Natural killer cell (primary cell): ENCODE measurements at regions not wholly inside any gene's neighbourhood (a gene's known extent, or its start where the extent isn't known, plus 50 kb on each side); places are given as distances from the start of the nearest gene placed in this dataset.

ENCODE experiments used
- ATAC-seq, 3 donors: fragments of 150-1000 bp in 2 of 3; fragments of 200-7000 bp in 1 of 3; cut with Tn5 transposase; 1 replicate in 1 of 3; 2 replicates in 2 of 3; pipeline ENCODE4 v1.10.0; 2021; ENCODE audit warnings: mild to moderate bottlenecking in 2 of 3, moderate library complexity in 2 of 3
- DNase-seq, 2 donors: peaks; one replicate each; pipeline versions ENCODE4 v3.0.0 to v3.0.0-alpha.2; 2013 to 2021; ENCODE audit warnings: mixed read lengths in 1 of 2
- H3K27ac ChIP-seq: one replicate; pipeline ENCODE4 v1.5.1; 2013; ENCODE audit warnings: mild to moderate bottlenecking, low read length
- H3K27me3 ChIP-seq: one replicate; pipeline ENCODE4 v1.6.1; 2013; ENCODE audit warnings: low read length; ENCODE audit not compliant: control insufficient read depth, insufficient read depth
- H3K36me3 ChIP-seq: one replicate; pipeline ENCODE4 v1.6.1; 2013; ENCODE audit warnings: low read length; ENCODE audit not compliant: control insufficient read depth, insufficient read depth
- H3K4me1 ChIP-seq: one replicate; pipeline ENCODE4 v1.6.1; 2013; ENCODE audit warnings: low read length; ENCODE audit not compliant: control insufficient read depth, insufficient read depth
- H3K4me3 ChIP-seq: one replicate; pipeline ENCODE4 v1.5.1; 2013; ENCODE audit warnings: low read length
- H3K9me3 ChIP-seq: one replicate; pipeline ENCODE4 v1.6.1; 2013; ENCODE audit warnings: low read length; ENCODE audit not compliant: control insufficient read depth, insufficient read depth
- H3K27ac Mint-ChIP-seq, 2 donors: one replicate each; pipeline ENCODE4 v1.8.0; 2022; ENCODE audit warnings: mild to moderate bottlenecking in 2 of 2, mixed read lengths in 2 of 2, moderate library complexity in 1 of 2
- H3K27me3 Mint-ChIP-seq, 2 donors: one replicate each; pipeline ENCODE4 v1.8.0; 2022; ENCODE audit warnings: low read depth in 2 of 2, mixed read lengths in 2 of 2
- H3K36me3 Mint-ChIP-seq: one replicate; pipeline ENCODE4 v1.8.0; 2022; ENCODE audit warnings: mixed read lengths
- H3K4me1 Mint-ChIP-seq, 2 donors: one replicate each; pipeline ENCODE4 v1.8.0; 2022; ENCODE audit warnings: mixed read lengths in 2 of 2
- H3K4me3 Mint-ChIP-seq: one replicate; pipeline ENCODE4 v1.8.0; 2022; ENCODE audit warnings: mild to moderate bottlenecking, moderate library complexity, mixed read lengths
- H3K9me3 Mint-ChIP-seq, 2 donors: one replicate each; pipeline ENCODE4 v1.8.0; 2022; ENCODE audit warnings: mixed read lengths in 2 of 2
- CTCF ChIP-seq: fragments of 200-600 bp; IDR thresholded peaks from one replicate; pipeline ENCODE4 v1.8.0; 2022; ENCODE audit warnings: antibody characterized with exemption
- WGBS: methylation state at CpG from one replicate; pipeline ENCODE4 v1.1.7; 2013; ENCODE audit warnings: missing lambda C conversion rate; ENCODE audit not compliant: insufficient coverage; 5-methylcytosine and 5-hydroxymethylcytosine counted together
- intact Hi-C: fragments of 100-400 bp; cut with micrococcal nuclease; formaldehyde crosslinking; loops from one replicate; pipeline ENCODE4 v1.14.2; 2022

GRCh38 chr2:74735009-74735408 lies 81.0 kb downstream of the SEMA4F start:
- intact Hi-C loops = no loop called here
- Mint-ChIP-seq H3K36me3 (peaks cover 8% of the 10 kb centered on the region), H3K27ac (no peak overlapping the region), H3K4me1 (no peaks in the 10 kb centered on the region), H3K27me3 (peaks cover 0 to 17% of the 10 kb centered on the region in 2 donors), H3K4me3 (no peak overlapping the region), H3K9me3 (peaks cover 0 to 4% of the 10 kb centered on the region in 2 donors)
- no peaks in the 10 kb centered on the region for H3K27me3 ChIP-seq
- no peaks in the 10 kb centered on the region for H3K36me3 ChIP-seq
- H3K4me3 ChIP-seq = no peak overlapping the region
- H3K27ac ChIP-seq = no peak overlapping the region
- DNase-seq (no peak), ATAC-seq (no peak)
- TF ChIP-seq CTCF = no peak
- peaks cover 2% of the 10 kb centered on the region for H3K9me3 ChIP-seq
- H3K4me1 ChIP-seq = no peaks in the 10 kb centered on the region
- 53% methylated on average over 2 of the region's 2 CpGs for WGBS

GRCh38 chr2:74735564-74735963 lies 81.5 kb downstream of the SEMA4F start:
- H3K27ac ChIP-seq = no peak overlapping the region
- 38% methylated on average over 3 of the region's 3 CpGs for WGBS
- no peak overlapping the region for H3K4me3 ChIP-seq
- Mint-ChIP-seq H3K4me1 (no peaks in the 10 kb centered on the region), H3K9me3 (peaks cover 0 to 4% of the 10 kb centered on the region in 2 donors), H3K4me3 (no peak overlapping the region), H3K27me3 (peaks cover 0 to 13% of the 10 kb centered on the region in 2 donors), H3K27ac (no peak overlapping the region), H3K36me3 (peaks cover 8% of the 10 kb centered on the region)
- peaks cover 2% of the 10 kb centered on the region for H3K9me3 ChIP-seq
- DNase-seq (no peak), ATAC-seq (no peak)
- TF ChIP-seq CTCF = no peak
- H3K4me1 ChIP-seq = no peaks in the 10 kb centered on the region
- intact Hi-C loops = no loop called here
- no peaks in the 10 kb centered on the region for H3K27me3 ChIP-seq
- H3K36me3 ChIP-seq = no peaks in the 10 kb centered on the region

- H3K27ac ChIP-seq = no peak overlapping the region
- Mint-ChIP-seq H3K9me3 (peaks cover 0 to 4% of the 10 kb centered on the region in 2 donors), H3K4me1 (no peaks in the 10 kb centered on the region), H3K36me3 (peaks cover 8% of the 10 kb centered on the region), H3K27ac (no peak overlapping the region), H3K27me3 (peaks cover 0 to 8% of the 10 kb centered on the region in 2 donors), H3K4me3 (no peak overlapping the region)
- WGBS = 88% methylated on average over 2 of the region's 2 CpGs
- no peaks in the 10 kb centered on the region for H3K4me1 ChIP-seq
- H3K27me3 ChIP-seq = no peaks in the 10 kb centered on the region
- no peaks in the 10 kb centered on the region for H3K36me3 ChIP-seq
- intact Hi-C loops = no loop called here
- ATAC-seq (no peak), DNase-seq (no peak)
- TF ChIP-seq CTCF = no peak
- H3K4me3 ChIP-seq = no peak overlapping the region
- H3K9me3 ChIP-seq = peaks cover 2% of the 10 kb centered on the region
Observed at GRCh38 chr2:74736589-74736988, 82.5 kb downstream of the SEMA4F start.

GRCh38 chr2:74738586-74738985 lies 84.5 kb downstream of the SEMA4F start:
- Histone ChIP-seq H3K9me3 (peaks cover 2% of the 10 kb centered on the region), H3K4me1 (no peaks in the 10 kb centered on the region), H3K36me3 (no peaks in the 10 kb centered on the region), H3K4me3 (no peak overlapping the region), H3K27ac (no peak overlapping the region), H3K27me3 (no peaks in the 10 kb centered on the region)
- DNase-seq = no peak
- no peak overlapping the region for H3K27ac Mint-ChIP-seq
- H3K4me1 Mint-ChIP-seq = no peaks in the 10 kb centered on the region
- H3K9me3 Mint-ChIP-seq = peaks cover 0 to 4% of the 10 kb centered on the region in 2 donors
- intact Hi-C loops = no loop called here
- peaks cover 0 to 15% of the 10 kb centered on the region in 2 donors for H3K27me3 Mint-ChIP-seq
- 60% methylated on average over 6 of the region's 6 CpGs for WGBS
- no peak for TF ChIP-seq CTCF
- peaks cover 8% of the 10 kb centered on the region for H3K36me3 Mint-ChIP-seq
- H3K4me3 Mint-ChIP-seq = no peak overlapping the region
- no peak for ATAC-seq
